Lower leg skin (tissue), 3 donors: ENCODE measurements at regions not wholly inside any gene's neighbourhood (a gene's known extent, or its start where the extent isn't known, plus 50 kb on each side); places are given as distances from the start of the nearest gene placed in this dataset.
"Not testable (repeated sequence)": the region's sequence is repeated elsewhere in the genome, so short reads cannot be mapped to it uniquely, and the experiment has no call there.

ENCODE experiments used
- POLR2A ChIP-seq, 2 donors: fragments of 450-650 bp; IDR thresholded peaks; one replicate each; pipeline ENCODE4 v1.6.1; 2016 to 2017; ENCODE audit warnings: antibody characterized with exemption in 2 of 2, mild to moderate bottlenecking in 1 of 2, moderate library complexity in 1 of 2
- TF ChIP-seq, protein P1 (sequence below), 3 donors: fragments of 450-650 bp; IDR thresholded peaks; one replicate each; pipeline ENCODE4 v1.5.1; 2016; ENCODE audit warnings: antibody characterized with exemption in 3 of 3, mild to moderate bottlenecking in 3 of 3, moderate library complexity in 2 of 3

DNA sequence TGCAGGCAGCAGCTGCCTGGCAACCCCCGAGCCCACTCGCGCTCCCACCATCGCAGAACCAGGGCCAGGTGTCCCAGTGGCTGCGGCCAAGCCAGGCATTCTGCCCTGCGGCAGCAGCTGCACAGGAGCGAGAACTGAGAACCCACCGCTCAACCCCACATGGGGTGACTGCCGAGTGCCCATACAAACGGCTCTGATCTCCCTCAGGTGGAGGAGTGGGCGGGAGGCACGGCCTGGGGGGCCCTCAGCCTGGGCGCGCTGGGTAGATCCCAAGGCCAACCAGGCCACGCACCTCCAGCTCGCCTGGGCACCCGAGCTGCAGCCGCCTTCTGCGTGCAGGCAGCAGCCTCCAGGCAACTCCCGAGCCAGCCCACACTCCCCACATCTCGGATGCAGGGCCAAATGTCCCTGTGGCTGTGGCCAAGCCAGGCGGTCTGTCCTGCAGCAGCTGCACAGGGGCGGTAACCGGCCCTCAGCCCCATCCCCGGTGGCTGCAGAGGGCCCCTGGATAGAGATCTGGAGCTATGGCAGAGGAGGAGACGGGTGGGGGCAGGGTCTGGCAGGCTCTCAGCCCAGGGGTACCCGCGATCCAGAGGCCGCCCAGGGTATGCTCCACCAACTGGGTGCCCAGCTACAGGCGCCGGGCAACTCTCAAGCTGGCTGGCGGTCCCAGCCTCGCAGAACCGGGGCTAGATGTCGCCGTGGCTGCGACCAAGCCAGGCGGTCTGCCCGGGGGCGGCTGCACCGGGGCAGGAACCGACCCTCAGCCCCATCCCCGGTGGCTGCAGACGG lies 1579.6 kb downstream of the TSPY10 start:
- TF ChIP-seq POLR2A (IDR thresholded peaks at IDR 0.05): not testable (repeated sequence)
- TF ChIP-seq, protein P1, sequence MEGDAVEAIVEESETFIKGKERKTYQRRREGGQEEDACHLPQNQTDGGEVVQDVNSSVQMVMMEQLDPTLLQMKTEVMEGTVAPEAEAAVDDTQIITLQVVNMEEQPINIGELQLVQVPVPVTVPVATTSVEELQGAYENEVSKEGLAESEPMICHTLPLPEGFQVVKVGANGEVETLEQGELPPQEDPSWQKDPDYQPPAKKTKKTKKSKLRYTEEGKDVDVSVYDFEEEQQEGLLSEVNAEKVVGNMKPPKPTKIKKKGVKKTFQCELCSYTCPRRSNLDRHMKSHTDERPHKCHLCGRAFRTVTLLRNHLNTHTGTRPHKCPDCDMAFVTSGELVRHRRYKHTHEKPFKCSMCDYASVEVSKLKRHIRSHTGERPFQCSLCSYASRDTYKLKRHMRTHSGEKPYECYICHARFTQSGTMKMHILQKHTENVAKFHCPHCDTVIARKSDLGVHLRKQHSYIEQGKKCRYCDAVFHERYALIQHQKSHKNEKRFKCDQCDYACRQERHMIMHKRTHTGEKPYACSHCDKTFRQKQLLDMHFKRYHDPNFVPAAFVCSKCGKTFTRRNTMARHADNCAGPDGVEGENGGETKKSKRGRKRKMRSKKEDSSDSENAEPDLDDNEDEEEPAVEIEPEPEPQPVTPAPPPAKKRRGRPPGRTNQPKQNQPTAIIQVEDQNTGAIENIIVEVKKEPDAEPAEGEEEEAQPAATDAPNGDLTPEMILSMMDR (IDR thresholded peaks at IDR 0.05): not testable (repeated sequence)
